HepG2 (cell line): ENCODE measurements at regions not wholly inside any gene's neighbourhood (a gene's known extent, or its start where the extent isn't known, plus 50 kb on each side); places are given as distances from the start of the nearest gene placed in this dataset.

Experiments
- CHD2 ChIP-seq: IDR thresholded peaks from 2 replicates; pipeline ENCODE4 v1.6.1; 2011; ENCODE audit warnings: low read depth, low read length, improper control_type of control experiment
- ELF1 ChIP-seq: sonication (generic); formaldehyde crosslinking; IDR thresholded peaks from 2 replicates; pipeline ENCODE4 v1.4.0; 2020; ENCODE audit warnings: missing genetic modification reagents
- GABPA ChIP-seq, 2 experiments: IDR thresholded peaks; 2 replicates each; pipeline ENCODE4 v1.6.1; 2011 to 2016; ENCODE audit warnings: low read depth in 2 of 2, low read length in 1 of 2, missing biosample characterization in 1 of 2, missing genetic modification characterization in 1 of 2
- TF ChIP-seq, protein P1 (sequence below): sonication (generic); formaldehyde crosslinking; IDR thresholded peaks from 2 replicates; pipeline ENCODE4 v1.4.0; 2020; ENCODE audit warnings: low read depth, missing genetic modification reagents

DNA sequence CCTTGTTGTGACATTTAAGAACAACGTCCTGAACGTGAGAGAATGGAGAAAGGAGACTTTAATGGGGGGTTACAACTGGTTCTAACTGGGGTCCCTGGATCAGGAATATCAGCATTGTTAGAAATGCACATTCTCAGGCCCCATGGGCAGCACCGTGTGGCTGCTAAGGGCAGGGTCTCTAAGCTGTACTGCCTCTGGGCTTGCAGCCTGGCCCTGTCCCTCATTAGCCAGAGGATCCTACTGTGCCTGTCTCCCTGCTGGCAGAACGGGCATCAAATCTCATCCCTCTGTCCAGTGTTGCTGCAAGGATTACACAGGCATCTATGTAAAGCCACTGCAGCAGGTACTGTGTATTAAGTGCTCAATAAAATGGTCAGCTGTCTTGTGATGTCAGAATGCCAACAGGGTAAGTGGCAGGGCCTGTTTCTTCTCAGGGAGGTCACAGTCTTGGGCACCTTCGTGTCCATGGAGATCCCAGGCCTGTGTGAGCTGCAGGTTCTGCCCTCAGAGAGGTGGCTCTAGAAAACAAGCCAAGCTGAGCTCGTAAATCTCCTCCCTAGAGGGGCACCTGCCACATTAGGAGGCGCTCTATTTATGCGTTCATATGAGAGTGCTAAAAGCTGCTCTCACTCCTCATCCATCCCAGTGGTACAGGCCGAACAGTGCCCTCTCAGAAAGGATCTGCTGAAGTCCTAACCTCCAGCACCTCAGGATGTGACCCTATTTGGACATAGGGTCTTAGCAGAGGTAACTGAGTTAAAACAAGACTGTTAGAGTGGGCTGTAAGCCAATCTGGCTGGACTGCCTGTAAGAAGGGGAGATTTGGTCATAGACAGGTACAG is 210.5 kb downstream of the GADD45G start:
- TF ChIP-seq GABPA (IDR thresholded peaks at IDR 0.05; ENCODE audit: low read depth, low read length) (no peak), GABPA (CRISPR knock-in tag; IDR thresholded peaks at IDR 0.05; ENCODE audit: low read depth) (no peak), CHD2 (no peak), ELF1 (CRISPR knock-in tag) (no peak)
- TF ChIP-seq, protein P1, sequence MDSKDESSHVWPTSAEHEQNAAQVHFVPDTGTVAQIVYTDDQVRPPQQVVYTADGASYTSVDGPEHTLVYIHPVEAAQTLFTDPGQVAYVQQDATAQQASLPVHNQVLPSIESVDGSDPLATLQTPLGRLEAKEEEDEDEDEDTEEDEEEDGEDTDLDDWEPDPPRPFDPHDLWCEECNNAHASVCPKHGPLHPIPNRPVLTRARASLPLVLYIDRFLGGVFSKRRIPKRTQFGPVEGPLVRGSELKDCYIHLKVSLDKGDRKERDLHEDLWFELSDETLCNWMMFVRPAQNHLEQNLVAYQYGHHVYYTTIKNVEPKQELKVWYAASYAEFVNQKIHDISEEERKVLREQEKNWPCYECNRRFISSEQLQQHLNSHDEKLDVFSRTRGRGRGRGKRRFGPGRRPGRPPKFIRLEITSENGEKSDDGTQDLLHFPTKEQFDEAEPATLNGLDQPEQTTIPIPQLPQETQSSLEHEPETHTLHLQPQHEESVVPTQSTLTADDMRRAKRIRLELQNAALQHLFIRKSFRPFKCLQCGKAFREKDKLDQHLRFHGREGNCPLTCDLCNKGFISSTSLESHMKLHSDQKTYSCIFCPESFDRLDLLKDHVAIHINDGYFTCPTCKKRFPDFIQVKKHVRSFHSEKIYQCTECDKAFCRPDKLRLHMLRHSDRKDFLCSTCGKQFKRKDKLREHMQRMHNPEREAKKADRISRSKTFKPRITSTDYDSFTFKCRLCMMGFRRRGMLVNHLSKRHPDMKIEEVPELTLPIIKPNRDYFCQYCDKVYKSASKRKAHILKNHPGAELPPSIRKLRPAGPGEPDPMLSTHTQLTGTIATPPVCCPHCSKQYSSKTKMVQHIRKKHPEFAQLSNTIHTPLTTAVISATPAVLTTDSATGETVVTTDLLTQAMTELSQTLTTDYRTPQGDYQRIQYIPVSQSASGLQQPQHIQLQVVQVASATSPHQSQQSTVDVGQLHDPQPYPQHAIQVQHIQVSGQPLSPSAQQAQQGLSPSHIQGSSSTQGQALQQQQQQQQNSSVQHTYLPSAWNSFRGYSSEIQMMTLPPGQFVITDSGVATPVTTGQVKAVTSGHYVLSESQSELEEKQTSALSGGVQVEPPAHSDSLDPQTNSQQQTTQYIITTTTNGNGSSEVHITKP (CRISPR knock-in tag), result no peak
